Progenitor cell of endocrine pancreas (in vitro differentiated cells): ENCODE measurements at regions not wholly inside any gene's neighbourhood (a gene's known extent, or its start where the extent isn't known, plus 50 kb on each side); places are given as distances from the start of the nearest gene placed in this dataset.

Experiments used
- DNase-seq: peaks from one replicate; pipeline ENCODE4 v3.0.0; 2021; ENCODE audit warnings: low spot score; ENCODE audit not compliant: unreplicated experiment
- H3K27ac Mint-ChIP-seq: 2 replicates; pipeline ENCODE4 v1.8.0; 2021; ENCODE audit warnings: mild to moderate bottlenecking, moderate library complexity, mixed read lengths
- H3K27me3 Mint-ChIP-seq: 2 replicates; pipeline ENCODE4 v1.8.0; 2021; ENCODE audit warnings: mixed read lengths
- H3K36me3 Mint-ChIP-seq: 2 replicates; pipeline ENCODE4 v1.8.0; 2022; ENCODE audit warnings: mixed read lengths; ENCODE audit not compliant: insufficient read depth
- H3K4me1 Mint-ChIP-seq: 2 replicates; pipeline ENCODE4 v1.8.0; 2021; ENCODE audit warnings: low read depth, mixed read lengths
- H3K4me3 Mint-ChIP-seq: 2 replicates; pipeline ENCODE4 v1.8.0; 2021; ENCODE audit warnings: low read depth, mild to moderate bottlenecking, moderate library complexity, mixed read lengths
- H3K9me3 Mint-ChIP-seq: 2 replicates; pipeline ENCODE4 v1.8.0; 2021; ENCODE audit warnings: low read depth, mixed read lengths
- TF ChIP-seq, protein P1 (sequence below): fragments of 200-600 bp; sonication (generic); IDR thresholded peaks from one replicate; pipeline ENCODE4 v1.5.0; 2021; ENCODE audit warnings: antibody characterized with exemption, mild to moderate bottlenecking; ENCODE audit not compliant: unreplicated experiment

- H3K4me3 Mint-ChIP-seq, result no peak overlapping the region
- H3K4me1 Mint-ChIP-seq, result no peaks in the 10 kb centered on the region
- H3K9me3 Mint-ChIP-seq, result no peaks in the 10 kb centered on the region
- no peaks in the 10 kb centered on the region for H3K36me3 Mint-ChIP-seq
- H3K27ac Mint-ChIP-seq, result no peak overlapping the region
- DNase-seq, result no peak
- TF ChIP-seq, protein P1, sequence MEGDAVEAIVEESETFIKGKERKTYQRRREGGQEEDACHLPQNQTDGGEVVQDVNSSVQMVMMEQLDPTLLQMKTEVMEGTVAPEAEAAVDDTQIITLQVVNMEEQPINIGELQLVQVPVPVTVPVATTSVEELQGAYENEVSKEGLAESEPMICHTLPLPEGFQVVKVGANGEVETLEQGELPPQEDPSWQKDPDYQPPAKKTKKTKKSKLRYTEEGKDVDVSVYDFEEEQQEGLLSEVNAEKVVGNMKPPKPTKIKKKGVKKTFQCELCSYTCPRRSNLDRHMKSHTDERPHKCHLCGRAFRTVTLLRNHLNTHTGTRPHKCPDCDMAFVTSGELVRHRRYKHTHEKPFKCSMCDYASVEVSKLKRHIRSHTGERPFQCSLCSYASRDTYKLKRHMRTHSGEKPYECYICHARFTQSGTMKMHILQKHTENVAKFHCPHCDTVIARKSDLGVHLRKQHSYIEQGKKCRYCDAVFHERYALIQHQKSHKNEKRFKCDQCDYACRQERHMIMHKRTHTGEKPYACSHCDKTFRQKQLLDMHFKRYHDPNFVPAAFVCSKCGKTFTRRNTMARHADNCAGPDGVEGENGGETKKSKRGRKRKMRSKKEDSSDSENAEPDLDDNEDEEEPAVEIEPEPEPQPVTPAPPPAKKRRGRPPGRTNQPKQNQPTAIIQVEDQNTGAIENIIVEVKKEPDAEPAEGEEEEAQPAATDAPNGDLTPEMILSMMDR, result no peak
- H3K27me3 Mint-ChIP-seq, result no peaks in the 10 kb centered on the region
Observed at GRCh38 chr3:153744889-153745288, 376.3 kb upstream of the ARHGEF26 start.

GRCh38 chr3:153746211-153746610, 375.0 kb upstream of the ARHGEF26 start:
- Mint-ChIP-seq H3K27me3 (no peaks in the 10 kb centered on the region), H3K4me3 (no peak overlapping the region), H3K9me3 (no peaks in the 10 kb centered on the region), H3K27ac (no peak overlapping the region), H3K36me3 (no peaks in the 10 kb centered on the region), H3K4me1 (no peaks in the 10 kb centered on the region)
- DNase-seq, result no peak
- TF ChIP-seq, protein P1, result no peak

GRCh38 chr3:153749070-153749610, 372.1 kb upstream of the ARHGEF26 start:
- no peaks in the 10 kb centered on the region for H3K36me3 Mint-ChIP-seq
- no peaks in the 10 kb centered on the region for H3K9me3 Mint-ChIP-seq
- H3K4me3 Mint-ChIP-seq, result no peak overlapping the region
- no peaks in the 10 kb centered on the region for H3K27me3 Mint-ChIP-seq
- no peaks in the 10 kb centered on the region for H3K4me1 Mint-ChIP-seq
- H3K27ac Mint-ChIP-seq, result no peak overlapping the region
- no peak for DNase-seq
- TF ChIP-seq, protein P1, result no peak

- Mint-ChIP-seq H3K36me3 (no peaks in the 10 kb centered on the region), H3K27me3 (no peaks in the 10 kb centered on the region), H3K27ac (no peak overlapping the region), H3K4me1 (no peaks in the 10 kb centered on the region), H3K4me3 (no peak overlapping the region), H3K9me3 (no peaks in the 10 kb centered on the region)
- DNase-seq, result no peak
- TF ChIP-seq, protein P1, result no peak
Observed at GRCh38 chr3:153752405-153753027, 368.7 kb upstream of the ARHGEF26 start.

- H3K4me1 Mint-ChIP-seq, result no peaks in the 10 kb centered on the region
- H3K9me3 Mint-ChIP-seq, result no peaks in the 10 kb centered on the region
- no peak overlapping the region for H3K4me3 Mint-ChIP-seq
- no peak for DNase-seq
- H3K27ac Mint-ChIP-seq, result no peak overlapping the region
- TF ChIP-seq, protein P1, result no peak
- no peaks in the 10 kb centered on the region for H3K27me3 Mint-ChIP-seq
- no peaks in the 10 kb centered on the region for H3K36me3 Mint-ChIP-seq
Observed at GRCh38 chr3:153753035-153753434, 368.2 kb upstream of the ARHGEF26 start.
